Suprapubic skin (tissue), 4 donors: ENCODE measurements at regions not wholly inside any gene's neighbourhood (a gene's known extent, or its start where the extent isn't known, plus 50 kb on each side); places are given as distances from the start of the nearest gene placed in this dataset.

Source experiments
- DNase-seq, 2 donors: peaks; one replicate each; pipeline ENCODE4 v3.0.0-alpha.2; 2019; ENCODE audit warnings: low spot score in 2 of 2
- H3K27ac ChIP-seq: fragments of 200-600 bp; sonication (generic); one replicate; pipeline ENCODE4 v1.5.1; 2019
- H3K27me3 ChIP-seq: fragments of 200-600 bp; sonication (generic); one replicate; pipeline ENCODE4 v1.5.1; 2019
- H3K36me3 ChIP-seq: fragments of 200-600 bp; sonication (generic); one replicate; pipeline ENCODE4 v1.5.1; 2019
- H3K4me1 ChIP-seq: fragments of 200-600 bp; sonication (generic); one replicate; pipeline ENCODE4 v1.5.1; 2019
- H3K4me3 ChIP-seq: fragments of 200-600 bp; sonication (generic); one replicate; pipeline ENCODE4 v1.5.1; 2019; ENCODE audit warnings: mild to moderate bottlenecking
- H3K9me3 ChIP-seq: fragments of 200-600 bp; sonication (generic); one replicate; pipeline ENCODE4 v1.5.1; 2019
- EP300 ChIP-seq: sonication (generic); formaldehyde crosslinking; IDR thresholded peaks from one replicate; pipeline ENCODE4 v1.6.1; 2017; ENCODE audit warnings: antibody characterized with exemption
- POLR2A ChIP-seq, 2 donors: fragments of 450-650 bp; IDR thresholded peaks; one replicate each; pipeline ENCODE4 v1.6.1; 2017; ENCODE audit warnings: antibody characterized with exemption in 2 of 2, mild to moderate bottlenecking in 2 of 2, moderate library complexity in 2 of 2
- POLR2AphosphoS5 ChIP-seq, 3 donors: sonication (generic); formaldehyde crosslinking; IDR thresholded peaks; one replicate each; pipeline ENCODE4 v1.6.1; 2017; ENCODE audit warnings: antibody characterized with exemption in 3 of 3
- WGBS: methylation state at CpG from one replicate; pipeline ENCODE4 v1.1.5; 2018; 5-methylcytosine and 5-hydroxymethylcytosine counted together
- TF ChIP-seq, protein P1 (sequence below), 2 donors: fragments of 200-600 bp in 1 of 2; fragments of 450-650 bp in 1 of 2; sonication (generic) in 1 of 2; IDR thresholded peaks; one replicate each; pipeline ENCODE4 v1.5.1; 2016 to 2019; ENCODE audit warnings: antibody characterized with exemption in 2 of 2, mild to moderate bottlenecking in 1 of 2, moderate library complexity in 1 of 2

GRCh38 chr12:107948391-107948945 lies 174.0 kb downstream of the ASCL4 start:
- Histone ChIP-seq H3K4me3 (no peak overlapping the region), H3K27ac (no peak overlapping the region), H3K27me3 (peaks cover 23% of the 10 kb centered on the region), H3K36me3 (no peaks in the 10 kb centered on the region), H3K4me1 (no peaks in the 10 kb centered on the region), H3K9me3 (no peaks in the 10 kb centered on the region)
- no peak for DNase-seq
- TF ChIP-seq POLR2AphosphoS5 (IDR thresholded peaks at IDR 0.05) (no peak), EP300 (no peak), POLR2A (IDR thresholded peaks at IDR 0.05) (no peak)
- TF ChIP-seq, protein P1, sequence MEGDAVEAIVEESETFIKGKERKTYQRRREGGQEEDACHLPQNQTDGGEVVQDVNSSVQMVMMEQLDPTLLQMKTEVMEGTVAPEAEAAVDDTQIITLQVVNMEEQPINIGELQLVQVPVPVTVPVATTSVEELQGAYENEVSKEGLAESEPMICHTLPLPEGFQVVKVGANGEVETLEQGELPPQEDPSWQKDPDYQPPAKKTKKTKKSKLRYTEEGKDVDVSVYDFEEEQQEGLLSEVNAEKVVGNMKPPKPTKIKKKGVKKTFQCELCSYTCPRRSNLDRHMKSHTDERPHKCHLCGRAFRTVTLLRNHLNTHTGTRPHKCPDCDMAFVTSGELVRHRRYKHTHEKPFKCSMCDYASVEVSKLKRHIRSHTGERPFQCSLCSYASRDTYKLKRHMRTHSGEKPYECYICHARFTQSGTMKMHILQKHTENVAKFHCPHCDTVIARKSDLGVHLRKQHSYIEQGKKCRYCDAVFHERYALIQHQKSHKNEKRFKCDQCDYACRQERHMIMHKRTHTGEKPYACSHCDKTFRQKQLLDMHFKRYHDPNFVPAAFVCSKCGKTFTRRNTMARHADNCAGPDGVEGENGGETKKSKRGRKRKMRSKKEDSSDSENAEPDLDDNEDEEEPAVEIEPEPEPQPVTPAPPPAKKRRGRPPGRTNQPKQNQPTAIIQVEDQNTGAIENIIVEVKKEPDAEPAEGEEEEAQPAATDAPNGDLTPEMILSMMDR (IDR thresholded peaks at IDR 0.05): no peak
- WGBS: 60% methylated on average over 12 of the region's 12 CpGs

GRCh38 chr12:107951024-107951423 lies 176.5 kb downstream of the ASCL4 start:
- no peak overlapping the region for H3K27ac ChIP-seq
- WGBS: 87% methylated on average over 2 of the region's 2 CpGs
- no peaks in the 10 kb centered on the region for H3K36me3 ChIP-seq
- H3K4me3 ChIP-seq: no peak overlapping the region
- DNase-seq: no peak
- no peaks in the 10 kb centered on the region for H3K4me1 ChIP-seq
- H3K9me3 ChIP-seq: no peaks in the 10 kb centered on the region
- TF ChIP-seq POLR2A (IDR thresholded peaks at IDR 0.05) (no peak), EP300 (no peak)
- TF ChIP-seq, protein P1 (IDR thresholded peaks at IDR 0.05): no peak
- H3K27me3 ChIP-seq: peaks cover 26% of the 10 kb centered on the region

DNA sequence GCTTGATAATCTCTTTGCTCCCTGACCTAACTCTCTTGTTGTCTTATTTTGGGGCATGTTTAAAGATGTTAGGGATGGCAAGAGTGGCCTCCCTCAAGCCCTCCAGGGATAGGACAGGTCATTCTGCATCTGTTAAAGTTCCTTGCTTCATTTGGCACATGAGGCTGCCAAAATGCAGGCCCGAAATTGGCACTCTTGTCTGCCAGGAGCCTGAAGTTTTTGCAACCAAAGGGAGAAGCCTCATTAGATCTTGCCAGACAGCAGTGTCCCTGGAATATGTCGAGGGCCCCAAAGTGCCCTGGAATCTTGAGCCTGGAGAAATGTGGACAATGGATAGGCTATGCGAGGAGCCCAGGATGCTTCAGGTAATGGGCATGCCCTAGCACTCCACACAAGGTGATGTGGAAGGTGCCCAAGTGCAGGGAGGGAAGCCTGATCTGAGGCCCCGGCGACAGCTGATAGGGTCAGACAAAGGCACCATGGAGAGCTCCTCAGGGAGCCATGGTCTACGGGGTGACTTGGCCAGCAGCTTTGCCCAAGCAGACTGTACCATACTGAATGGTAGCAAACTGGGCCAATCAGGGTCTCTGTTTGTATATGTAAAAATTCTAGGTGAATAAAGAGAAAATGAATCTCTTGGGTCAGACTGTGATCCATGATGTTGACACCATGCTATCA lies 173.0 kb upstream of the WSCD2 start:
- H3K9me3 ChIP-seq: no peaks in the 10 kb centered on the region
- H3K27ac ChIP-seq: no peak overlapping the region
- no peaks in the 10 kb centered on the region for H3K36me3 ChIP-seq
- WGBS: 58% methylated on average over 5 of the region's 6 CpGs
- TF ChIP-seq, protein P1 (IDR thresholded peaks at IDR 0.05): no peak
- TF ChIP-seq POLR2A (IDR thresholded peaks at IDR 0.05) (no peak), EP300 (no peak), POLR2AphosphoS5 (IDR thresholded peaks at IDR 0.05) (no peak)
- H3K4me3 ChIP-seq: no peak overlapping the region
- H3K27me3 ChIP-seq: peaks cover 10% of the 10 kb centered on the region
- H3K4me1 ChIP-seq: no peaks in the 10 kb centered on the region
- DNase-seq: no peak

DNA sequence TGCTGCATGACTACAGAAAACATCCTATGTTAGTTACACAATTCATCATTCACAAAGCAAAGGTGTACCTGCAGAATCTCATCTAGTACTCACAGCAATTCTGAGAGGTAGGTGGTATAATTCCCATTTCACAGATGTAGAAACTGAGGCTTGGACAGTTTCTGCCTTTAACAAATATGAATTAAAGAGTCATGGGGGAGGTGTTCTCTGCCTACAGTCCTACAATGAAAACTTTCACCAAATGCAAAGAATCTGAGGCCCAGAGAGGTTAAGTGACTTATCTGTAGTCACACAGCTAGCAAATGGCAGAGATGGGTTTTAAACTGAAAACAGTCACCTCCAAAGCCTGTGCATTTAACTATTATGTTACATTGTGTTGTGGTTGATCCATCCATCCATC lies 171.6 kb upstream of the WSCD2 start:
- DNase-seq: no peak
- Histone ChIP-seq H3K9me3 (no peaks in the 10 kb centered on the region), H3K27me3 (peaks cover 6% of the 10 kb centered on the region), H3K36me3 (no peaks in the 10 kb centered on the region), H3K4me3 (no peak overlapping the region), H3K4me1 (no peaks in the 10 kb centered on the region), H3K27ac (no peak overlapping the region)
- no peak for TF ChIP-seq POLR2A (IDR thresholded peaks at IDR 0.05)
- no peak for TF ChIP-seq POLR2AphosphoS5 (IDR thresholded peaks at IDR 0.05)

DNA sequence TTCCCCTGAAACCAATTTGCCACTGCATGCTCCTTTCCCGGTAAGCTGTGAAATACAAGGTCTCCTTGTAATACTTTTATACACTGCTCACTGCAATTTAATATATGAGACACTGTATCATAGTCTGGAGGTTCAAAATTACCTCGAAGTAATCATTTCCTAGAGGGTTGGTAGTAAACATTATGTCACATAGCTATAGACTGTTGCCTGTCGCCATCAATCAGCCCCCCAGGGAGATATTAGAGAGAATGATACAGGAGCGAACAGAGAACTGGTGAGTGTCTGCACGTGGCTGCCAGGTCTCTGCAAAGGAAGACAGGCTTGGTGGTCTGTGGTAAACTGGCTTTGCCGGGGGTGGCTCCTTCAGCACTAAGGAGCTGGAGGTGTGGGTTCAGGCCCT lies 165.5 kb upstream of the WSCD2 start:
- H3K27ac ChIP-seq: no peak overlapping the region
- H3K36me3 ChIP-seq: no peaks in the 10 kb centered on the region
- H3K9me3 ChIP-seq: no peaks in the 10 kb centered on the region
- 70% methylated on average over 6 of the region's 6 CpGs for WGBS
- TF ChIP-seq EP300 (no peak), POLR2A (IDR thresholded peaks at IDR 0.05) (no peak), POLR2AphosphoS5 (IDR thresholded peaks at IDR 0.05) (no peak)
- TF ChIP-seq, protein P1 (IDR thresholded peaks at IDR 0.05): no peak
- peaks cover 7% of the 10 kb centered on the region for H3K27me3 ChIP-seq
- H3K4me1 ChIP-seq: no peaks in the 10 kb centered on the region
- H3K4me3 ChIP-seq: no peak overlapping the region
- DNase-seq: no peak
